Epithelial cell of proximal tubule (primary cell): ENCODE measurements at regions not wholly inside any gene's neighbourhood (a gene's known extent, or its start where the extent isn't known, plus 50 kb on each side); places are given as distances from the start of the nearest gene placed in this dataset.

Experiments used
- DNase-seq: peaks from one replicate; pipeline ENCODE4 v3.0.0-alpha.2; 2011; ENCODE audit warnings: low read depth
- H3K4me3 ChIP-seq: 2 replicates; pipeline ENCODE4 v1.5.1; 2011; ENCODE audit warnings: low read depth, mild to moderate bottlenecking, low read length
- CTCF ChIP-seq: conservative IDR thresholded peaks from 2 replicates; pipeline ENCODE4 v1.5.1; 2012; ENCODE audit warnings: low read depth, mild to moderate bottlenecking, low read length

DNA sequence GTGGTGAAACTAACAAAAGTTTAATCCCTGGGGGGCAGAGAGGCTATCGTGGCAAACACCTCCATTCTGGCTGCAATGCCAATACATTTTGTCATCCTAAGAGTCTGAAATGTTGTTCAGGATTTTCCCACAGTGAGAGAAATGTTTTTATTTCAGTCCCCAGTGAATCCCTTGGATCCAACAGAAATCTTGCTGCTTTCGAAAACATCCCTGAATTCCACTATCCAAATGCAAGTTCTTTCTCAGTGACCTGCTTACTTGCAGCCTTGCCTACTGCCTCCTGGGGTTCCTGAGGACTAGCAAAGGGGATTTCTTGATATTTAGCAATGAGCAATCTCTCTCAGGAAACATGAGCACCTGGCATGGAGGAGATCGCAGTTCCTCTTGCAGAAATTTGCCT lies 202.1 kb upstream of the IRX3 start:
- no peak for TF ChIP-seq CTCF
- H3K4me3 ChIP-seq, result no peak overlapping the region
- no peak for DNase-seq

GRCh38 chr16:54487933-54488332 lies 201.3 kb upstream of the IRX3 start:
- no peak for DNase-seq
- no peak overlapping the region for H3K4me3 ChIP-seq
- no peak for TF ChIP-seq CTCF

DNA sequence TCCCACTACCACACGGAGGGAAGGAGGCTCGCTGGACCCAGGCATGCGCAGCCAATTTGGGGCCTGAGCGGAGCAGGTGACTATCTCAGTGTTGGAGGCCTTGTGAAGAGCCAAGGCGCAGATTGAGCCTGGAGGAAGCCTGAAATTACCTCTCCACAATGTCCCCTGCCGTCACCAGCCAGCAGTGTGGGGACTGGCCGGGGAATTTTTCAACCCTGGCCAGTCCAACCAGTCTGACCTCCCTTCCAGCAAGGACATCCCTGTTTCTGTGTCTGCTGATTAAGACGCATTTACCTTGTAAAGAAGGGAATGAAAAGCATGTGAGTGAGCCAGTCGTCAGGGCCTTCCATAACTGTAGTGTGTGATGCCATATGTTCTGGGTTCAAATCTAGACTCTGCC lies 198.1 kb upstream of the IRX3 start:
- H3K4me3 ChIP-seq, result no peak overlapping the region
- TF ChIP-seq CTCF, result no peak
- no peak for DNase-seq

GRCh38 chr16:54482892-54483574 lies 196.4 kb upstream of the IRX3 start:
- no peak for TF ChIP-seq CTCF
- no peak overlapping the region for H3K4me3 ChIP-seq
- no peak for DNase-seq

DNA sequence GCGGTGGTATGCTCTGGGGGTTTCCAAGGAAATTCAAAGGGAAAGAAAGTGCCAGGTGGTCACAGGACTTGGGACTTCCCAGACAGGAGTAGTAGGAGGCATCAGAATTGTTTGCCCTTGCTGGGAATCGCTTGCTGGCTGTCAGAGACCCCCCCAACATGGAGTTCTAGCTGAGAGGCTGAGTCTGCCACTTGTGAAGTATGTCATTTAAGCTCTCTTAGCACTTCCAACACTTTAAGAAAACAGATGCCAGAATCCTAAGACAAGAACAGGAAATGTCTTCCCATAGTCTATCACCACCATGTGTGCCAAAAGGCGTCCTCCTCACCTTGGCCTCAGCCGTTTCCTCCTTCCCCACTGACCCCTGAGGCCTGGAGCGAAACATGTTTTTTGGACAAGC lies 193.8 kb upstream of the IRX3 start:
- DNase-seq, result no peak
- no peak for TF ChIP-seq CTCF
- no peak overlapping the region for H3K4me3 ChIP-seq

DNA sequence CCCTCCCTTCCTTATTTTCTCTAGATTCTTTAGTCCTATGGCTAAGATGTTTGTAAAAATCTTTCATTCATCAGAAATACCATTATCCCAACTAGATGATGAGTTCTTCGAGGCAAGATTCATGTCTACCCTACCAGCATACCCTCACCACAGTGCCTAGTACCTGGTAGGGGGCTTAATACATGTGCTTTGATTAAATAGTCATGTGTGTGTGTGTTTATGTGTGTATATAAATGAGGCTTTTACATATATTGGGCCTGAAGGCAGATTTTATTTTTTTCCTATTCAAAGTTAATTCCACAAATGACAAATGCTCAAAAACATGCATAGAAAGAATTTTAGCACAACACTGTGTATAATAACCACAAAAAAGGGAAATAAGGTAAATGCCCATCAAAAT lies 193.0 kb upstream of the IRX3 start:
- no peak for TF ChIP-seq CTCF
- no peak overlapping the region for H3K4me3 ChIP-seq
- no peak for DNase-seq

GRCh38 chr16:54477714-54478113 lies 191.1 kb upstream of the IRX3 start:
- H3K4me3 ChIP-seq, result no peak overlapping the region
- no peak for DNase-seq
- TF ChIP-seq CTCF, result no peak
